ENCODE measurements at regions not wholly inside any gene's neighbourhood (a gene's known extent, or its start where the extent isn't known, plus 50 kb on each side); places are given as distances from the start of the nearest gene placed in this dataset.

GRCh38 chr2:2399396-2399795 lies 68.3 kb upstream of the MYT1L start:
- TF ChIP-seq POLR2A (IDR thresholded peaks at IDR 0.05): no peak
- no peak for TF ChIP-seq CTCF (IDR thresholded peaks at IDR 0.05)

Measured in lower leg skin (tissue), 3 donors.